Heart left ventricle (tissue), 13 donors: ENCODE measurements at regions not wholly inside any gene's neighbourhood (a gene's known extent, or its start where the extent isn't known, plus 50 kb on each side); places are given as distances from the start of the nearest gene placed in this dataset.

ENCODE experiments used
- CTCF ChIP-seq, 12 donors: fragments of 200-600 bp; sonication (generic) in 4 of 12; IDR thresholded peaks; one replicate each; pipeline versions ENCODE4 v1.5.0 to v1.8.0; 2018 to 2022; ENCODE audit warnings: antibody characterized with exemption in 12 of 12, mild to moderate bottlenecking in 5 of 12
- POLR2A ChIP-seq, 2 donors: fragments of 450-650 bp; IDR thresholded peaks; one replicate each; pipeline ENCODE4 v1.6.1; 2017; ENCODE audit warnings: antibody characterized with exemption in 2 of 2, mild to moderate bottlenecking in 2 of 2, moderate library complexity in 2 of 2
- donor health status: ischemic (EF 13 %, LVEDD 7.1; RV severe dilation, severe dysfunction).
- donor health status: DM: no; HTN: yes; CAD: no.
- donor health status: DM: no; HTN: no; CAD: no.
- donor health status: ischemic (EF 25% LVEDD 6.9; RV normal size, moderate dysfunction).
- donor health status: ischemic (EF 25% LVEDD 5.7; RV mildly dilated, moderate dysfunction).
- donor health status: ischemic (EF 35%, LVEDD 5.7; RV mildly dilated, moderate dysfunction).
- donor health status: nonischemic (EF 11% LVEDD 7.7; RV severe dilation, severe dysfunction).
- donor health status: DM: yes; HTN: yes; CAD: no.
- donor health status: PGD.
- donor health status: ischemic (EF 29% LVEDD 5.4; RV normal size, mild dysfunction).
- donor health status: nonischemic (EF 23%, LVEDD 6.1; RV moderate dilation, normal function).

- TF ChIP-seq CTCF (IDR thresholded peaks at IDR 0.05) (no peak), POLR2A (IDR thresholded peaks at IDR 0.05) (no peak)
These were observed 1347.2 kb downstream of the ROBO1 start for GRCh38 chr3:78420611-78421010.
